ENCODE measurements at regions not wholly inside any gene's neighbourhood (a gene's known extent, or its start where the extent isn't known, plus 50 kb on each side); places are given as distances from the start of the nearest gene placed in this dataset.

DNA sequence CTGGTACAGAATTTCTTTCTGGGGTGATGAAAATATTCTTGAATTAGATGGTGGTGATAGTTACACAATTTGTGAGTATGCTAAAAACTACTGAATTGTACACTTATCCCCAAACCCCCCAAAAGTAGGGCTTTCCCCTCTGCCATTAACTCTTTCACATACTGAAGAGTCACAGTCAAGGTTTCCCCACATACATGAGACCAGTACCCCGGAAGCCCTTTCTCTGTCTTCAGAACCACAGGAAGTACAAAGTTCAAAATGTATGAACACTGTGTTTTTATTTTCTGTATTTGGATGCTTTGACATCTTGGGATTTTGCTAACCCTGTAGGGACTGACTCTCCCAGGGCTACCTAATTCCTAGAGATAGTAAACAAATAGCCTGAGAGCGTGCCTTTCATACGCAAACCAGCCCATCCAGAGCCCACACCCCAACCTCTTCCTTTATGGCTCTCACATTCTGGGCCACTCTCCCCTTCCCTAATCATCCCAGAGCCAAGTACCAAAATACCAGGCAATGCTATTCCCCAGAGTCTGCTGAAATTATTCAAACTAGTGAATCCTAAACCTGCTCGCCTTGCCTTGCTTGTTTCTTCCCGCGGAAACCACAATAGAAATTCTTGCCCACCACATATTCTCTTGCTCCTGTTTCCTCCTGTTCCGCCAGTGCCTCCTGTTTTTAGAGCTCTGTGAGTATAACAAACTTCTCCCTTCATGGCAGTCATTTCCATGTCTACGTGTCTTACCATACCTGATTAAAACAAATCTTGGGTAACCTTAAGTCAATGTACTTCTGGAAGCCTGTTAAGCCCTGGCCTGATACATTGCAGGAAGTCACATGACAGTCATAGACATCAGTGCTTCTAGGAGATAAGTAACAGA is 524.8 kb downstream of the FUT8 start:
- DNase-seq = no peak

DNA sequence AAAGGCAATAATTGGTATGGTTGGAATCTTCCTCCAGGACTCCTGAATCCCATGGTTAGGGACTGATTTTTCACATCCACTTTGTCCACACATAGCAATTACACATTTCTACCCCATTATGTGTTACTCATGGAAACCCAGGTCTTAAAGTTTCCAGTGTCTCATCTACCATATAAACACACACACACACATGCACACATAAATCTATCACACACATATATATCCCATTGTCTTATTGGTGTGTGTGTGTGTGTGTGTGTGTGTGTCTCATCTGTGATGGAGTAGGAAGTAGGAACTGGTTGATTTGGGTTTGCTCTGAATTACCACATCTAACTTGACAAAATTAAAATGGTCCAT is 525.4 kb downstream of the FUT8 start:
- no peak for DNase-seq

- no peak for DNase-seq
Observed at GRCh38 chr14:65938738-65939137, 526.2 kb downstream of the FUT8 start.

DNA sequence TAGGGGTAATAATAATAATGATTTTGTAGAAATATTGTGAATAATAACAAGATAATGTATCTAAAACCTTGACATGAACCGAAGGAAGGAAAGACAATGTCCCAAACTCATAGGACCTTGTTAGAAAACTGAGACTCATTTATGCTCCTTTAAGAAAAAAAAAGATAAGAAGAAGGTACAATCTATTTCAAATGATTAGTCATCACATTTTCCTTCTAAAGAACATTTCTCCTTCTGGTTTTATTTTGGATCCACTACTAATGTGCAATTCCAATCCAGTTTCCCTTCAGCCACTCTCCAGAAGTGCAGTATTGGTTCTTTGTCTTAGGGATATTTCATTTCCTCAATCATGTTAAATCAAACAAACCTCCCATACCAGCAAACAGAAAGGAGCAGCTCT is 526.7 kb downstream of the FUT8 start:
- no peak for DNase-seq

- no peak for DNase-seq
Observed at GRCh38 chr14:65940056-65940735, 527.7 kb downstream of the FUT8 start.

DNA sequence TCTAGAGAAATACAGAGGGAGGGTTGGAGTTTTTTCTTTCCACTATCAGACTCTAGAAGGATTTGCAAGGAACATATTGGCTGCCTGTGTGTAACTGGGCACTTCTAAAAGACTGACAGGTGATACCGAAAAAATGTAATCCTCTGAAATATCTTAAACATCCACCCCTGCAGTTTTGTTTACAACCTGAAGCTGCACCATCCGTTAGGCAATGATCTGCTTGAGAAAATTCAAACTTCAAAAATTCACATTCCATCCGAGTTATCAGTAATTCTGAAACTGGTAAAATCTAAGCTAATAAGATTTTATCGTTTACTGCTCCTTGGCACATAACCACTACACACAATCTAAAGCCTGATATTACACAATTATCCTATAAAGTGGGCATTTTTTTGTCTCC is 528.6 kb downstream of the FUT8 start:
- no peak for DNase-seq

- DNase-seq = no peak
Observed at GRCh38 chr14:65943150-65943549, 530.6 kb downstream of the FUT8 start.

DNA sequence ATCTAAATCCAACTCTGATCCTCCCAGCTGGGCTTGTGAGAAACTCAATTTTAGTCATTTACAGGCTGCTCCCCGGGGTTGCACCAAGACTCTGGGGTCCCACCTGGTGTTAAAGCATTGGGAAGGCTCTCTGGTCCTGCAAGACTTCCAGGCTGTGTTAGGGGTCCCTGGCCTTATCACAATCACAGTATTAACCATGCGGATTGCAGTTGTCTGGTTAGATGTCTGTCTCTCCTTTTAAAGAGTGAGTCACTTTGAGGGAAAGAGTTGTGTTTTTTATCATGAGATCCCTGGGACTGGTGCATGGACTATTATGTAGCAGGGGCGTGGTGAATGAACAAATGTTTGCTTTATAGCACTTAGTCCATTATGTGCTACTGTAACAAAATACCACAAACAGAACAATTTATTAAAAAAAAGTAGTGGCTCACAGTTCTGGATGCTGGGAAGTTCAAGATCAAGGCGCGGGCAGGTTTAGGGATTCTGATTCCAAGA is 531.4 kb downstream of the FUT8 start:
- DNase-seq = no peak

DNA sequence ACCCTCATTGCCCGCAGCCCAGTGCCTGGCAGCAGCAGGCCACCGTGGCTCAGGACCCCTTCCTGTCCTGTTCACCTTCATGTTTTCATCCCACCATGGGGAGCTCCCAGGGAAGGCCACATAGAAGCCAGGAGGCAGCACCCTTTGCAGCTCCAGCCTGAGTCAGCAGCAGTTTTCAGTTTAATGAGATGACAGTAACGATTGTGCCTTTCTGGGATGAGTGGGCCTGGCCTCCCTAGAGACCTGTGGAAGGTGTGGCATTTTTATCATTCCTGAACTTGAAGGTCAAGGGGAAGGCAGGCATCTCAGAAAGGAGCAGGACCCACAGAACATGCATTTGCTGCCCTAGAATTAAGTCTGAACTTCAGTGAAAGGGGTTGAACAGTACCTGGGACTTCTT is 532.8 kb downstream of the FUT8 start:
- no peak for DNase-seq

DNA sequence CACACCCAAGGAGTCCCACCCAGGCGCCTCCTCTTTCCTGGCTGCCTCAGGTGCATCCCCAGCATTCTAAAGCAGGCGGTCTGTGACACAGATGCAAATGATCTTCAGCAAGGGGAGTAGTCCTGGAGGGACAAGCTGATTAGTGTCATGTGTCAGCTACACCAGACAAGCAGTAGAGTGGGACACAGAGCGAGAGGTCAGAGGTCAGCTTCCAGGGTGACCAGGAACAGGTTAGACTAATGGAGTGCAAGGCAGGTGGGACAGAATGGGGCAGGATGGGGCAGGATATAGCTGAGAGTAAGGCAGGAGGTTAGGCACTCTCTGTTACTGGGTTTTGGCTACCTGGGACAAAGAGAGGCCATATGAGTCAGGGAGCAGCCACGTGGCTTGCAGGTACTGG is 534.0 kb downstream of the FUT8 start:
- DNase-seq = no peak

DNA sequence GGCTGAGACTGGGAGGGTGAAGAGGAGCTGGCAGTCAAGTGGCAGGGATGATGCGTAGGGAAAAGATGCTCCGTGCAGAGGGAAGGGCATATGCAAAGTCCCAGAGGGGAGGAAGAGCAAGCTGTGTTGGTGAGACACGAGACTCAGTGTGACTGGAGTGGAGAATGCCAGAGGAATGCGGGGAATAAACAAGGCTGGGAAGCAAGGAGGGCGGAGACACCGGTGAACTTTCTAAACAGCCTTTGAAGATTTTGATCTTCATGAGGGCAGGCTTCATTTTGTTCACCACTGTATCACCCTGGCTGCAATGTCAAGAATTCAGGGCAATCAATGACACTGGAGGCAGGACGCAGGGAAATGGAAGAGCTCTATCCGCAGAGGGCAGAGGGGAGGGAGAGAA is 535.8 kb downstream of the FUT8 start:
- DNase-seq = no peak

DNA sequence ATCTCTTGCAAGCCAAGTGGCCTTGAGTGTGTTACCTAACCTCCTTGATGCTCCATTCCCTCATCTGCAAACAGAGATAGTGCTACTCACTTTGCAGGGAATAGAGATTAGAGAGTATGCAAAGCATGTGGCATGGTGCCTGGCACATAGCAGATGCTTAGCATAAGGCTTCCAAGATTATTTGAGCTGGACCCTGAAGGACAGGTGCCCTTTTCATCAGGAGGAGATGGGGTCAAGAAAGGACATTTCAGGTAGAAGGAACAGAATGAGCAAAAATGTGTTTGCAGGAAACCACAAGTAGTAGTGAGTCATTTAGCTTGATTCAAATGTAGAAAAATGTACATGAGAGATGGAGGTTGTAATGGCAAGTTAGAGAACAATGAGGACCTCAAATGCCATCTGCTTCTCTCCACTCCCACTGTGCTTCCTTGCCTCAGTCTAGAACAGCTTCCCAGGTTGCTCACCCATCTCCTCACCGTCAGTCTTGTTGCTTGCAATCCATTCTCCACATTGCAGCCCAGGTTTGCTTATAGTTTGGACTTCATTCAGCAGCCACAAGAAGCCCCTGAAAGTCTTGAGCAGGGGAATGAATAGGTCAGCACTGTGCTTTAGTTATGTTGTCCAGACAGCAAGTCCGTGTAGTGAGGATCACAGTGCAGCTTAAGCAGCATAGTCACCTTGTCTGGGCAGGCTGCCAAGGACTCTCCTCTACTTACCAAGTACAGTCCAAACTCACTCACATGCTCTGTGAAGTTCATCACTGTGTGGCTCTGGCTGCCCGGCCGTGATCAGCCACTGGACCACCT is 536.3 kb upstream of the CCDC196 start:
- DNase-seq = peak; percentile 74

- DNase-seq = no peak
Observed at GRCh38 chr14:65954942-65955341, 531.2 kb upstream of the CCDC196 start.

DNA sequence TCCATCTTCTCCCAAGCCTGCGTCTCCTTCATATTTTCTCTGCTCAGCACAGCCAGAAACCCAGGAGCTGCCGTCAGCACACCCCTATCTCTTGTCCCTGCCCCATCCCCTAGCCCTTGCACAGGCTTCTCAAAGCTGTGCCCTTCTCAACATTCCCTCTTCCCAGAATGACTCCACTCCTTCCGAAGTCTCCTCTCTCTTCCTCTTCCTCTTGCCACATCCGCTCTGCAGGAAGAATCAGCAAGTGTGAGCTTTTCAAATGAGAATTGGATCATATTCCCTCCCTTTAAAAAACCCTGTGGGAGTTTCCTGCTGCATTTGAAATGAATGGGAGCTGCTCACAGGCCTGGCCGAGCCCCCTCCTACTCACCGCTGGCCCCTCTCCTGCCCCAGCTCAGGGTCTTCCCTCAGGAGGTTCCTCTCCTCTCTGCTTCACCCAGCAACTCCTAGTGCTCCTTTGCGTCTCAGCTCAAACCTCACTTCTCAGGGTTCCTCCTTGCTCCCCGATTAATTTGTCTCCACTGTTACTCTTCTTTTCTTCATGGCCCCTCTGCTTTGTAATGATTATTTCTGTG is 528.5 kb upstream of the CCDC196 start:
- no peak for DNase-seq

DNA sequence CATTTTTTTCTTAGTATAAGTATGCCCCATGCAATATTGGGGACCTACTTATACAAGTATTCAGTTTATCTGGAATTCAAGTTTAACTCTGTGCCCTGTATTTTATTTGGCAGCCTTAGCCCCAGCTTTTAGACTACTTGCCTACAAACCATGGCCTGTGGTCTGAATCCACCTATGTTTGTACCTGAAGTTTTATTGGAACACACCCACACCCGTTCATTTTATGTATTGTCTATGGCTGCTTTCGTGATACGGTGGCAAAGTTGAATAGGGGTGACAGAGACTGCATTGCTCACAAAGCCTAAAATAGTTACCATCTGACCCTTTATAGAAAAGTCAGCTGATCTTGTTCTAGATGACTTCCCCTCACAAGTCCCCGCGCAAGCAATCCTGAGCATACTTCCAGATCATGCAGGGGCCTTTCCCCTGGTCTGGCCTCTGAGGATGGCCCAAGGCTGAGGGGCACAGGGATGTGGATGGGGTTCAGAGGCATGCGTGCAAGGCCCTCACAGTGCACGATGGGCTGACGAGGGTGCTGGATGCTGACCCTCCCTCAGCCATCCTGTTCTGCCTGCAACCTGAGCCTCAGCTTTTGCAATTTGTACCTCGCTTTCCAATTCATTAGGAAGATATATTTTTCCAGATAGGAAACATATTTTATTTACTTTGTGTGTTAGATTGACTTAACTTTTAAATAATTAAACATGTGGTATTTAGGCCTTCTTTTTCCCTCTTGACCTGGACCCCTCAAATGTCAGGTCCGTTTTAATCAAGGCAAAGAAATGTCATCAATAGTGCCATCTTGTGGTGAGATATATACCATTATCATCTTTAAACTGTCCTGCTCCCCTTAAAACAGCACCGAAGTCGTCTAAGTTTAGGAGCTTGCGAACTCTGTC is 527.3 kb upstream of the CCDC196 start:
- no peak for DNase-seq

DNA sequence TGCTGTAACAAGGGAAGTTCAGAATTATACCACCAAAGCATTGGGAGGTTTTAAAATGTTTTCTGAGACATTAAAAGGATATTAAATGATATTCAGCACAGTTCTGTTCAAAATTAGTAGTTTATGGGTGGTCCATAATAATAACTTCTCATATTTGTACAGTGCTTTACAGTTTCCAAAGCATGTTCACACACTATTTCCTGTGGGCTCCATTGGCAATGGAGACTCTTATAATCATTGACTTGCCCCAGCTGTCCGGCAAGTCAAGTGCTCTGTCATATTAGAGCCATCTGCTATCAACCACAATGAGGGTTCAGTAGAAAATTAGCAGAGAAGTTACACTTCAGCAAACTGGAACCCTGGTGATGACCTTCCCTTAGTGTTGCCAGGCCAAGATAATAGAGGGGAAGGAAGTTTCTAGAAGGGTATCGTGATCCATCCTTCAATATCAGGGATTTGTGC is 526.6 kb upstream of the CCDC196 start:
- DNase-seq = no peak

DNA sequence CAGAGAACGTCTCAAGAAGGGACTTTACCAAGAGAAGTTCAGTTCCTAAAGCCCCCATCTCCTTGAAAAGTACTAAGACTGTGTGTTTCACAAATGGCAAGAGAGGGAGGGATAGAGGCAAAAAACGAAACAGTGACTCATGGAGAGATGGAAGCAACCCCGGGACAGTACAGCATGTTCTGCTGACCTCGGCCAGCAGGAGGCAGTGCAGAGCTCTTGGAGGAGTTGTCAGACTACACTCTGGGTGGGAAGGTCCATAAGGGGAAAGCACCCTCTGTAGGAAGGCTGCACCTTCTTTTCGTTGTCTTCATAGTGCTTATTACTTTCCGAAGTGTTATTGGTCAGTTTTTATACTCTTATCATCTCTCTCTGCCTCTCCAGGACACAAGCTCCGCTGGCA is 525.2 kb upstream of the CCDC196 start:
- peak; percentile 90 for DNase-seq

GRCh38 chr14:65962952-65963351 is 523.2 kb upstream of the CCDC196 start:
- no peak for DNase-seq

DNA sequence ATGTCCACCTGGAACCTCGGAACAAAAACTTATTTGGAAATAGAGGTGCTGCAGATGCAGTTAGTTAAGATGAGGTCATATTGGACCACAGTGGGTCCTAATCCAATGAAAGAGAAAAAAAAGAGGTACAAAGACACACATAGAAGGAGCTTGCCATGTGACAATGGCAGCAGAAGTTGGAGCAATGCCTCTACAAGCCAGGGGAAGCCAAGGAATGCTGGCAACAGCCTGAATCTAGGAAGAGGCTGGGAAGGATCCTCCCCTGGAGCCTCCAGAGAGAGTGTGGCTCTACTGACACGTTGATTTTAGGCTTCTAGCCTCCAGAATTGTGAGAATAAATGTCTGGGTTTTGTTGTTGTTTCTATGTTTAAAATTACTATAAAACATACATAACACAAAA is 521.8 kb upstream of the CCDC196 start:
- no peak for DNase-seq

DNA sequence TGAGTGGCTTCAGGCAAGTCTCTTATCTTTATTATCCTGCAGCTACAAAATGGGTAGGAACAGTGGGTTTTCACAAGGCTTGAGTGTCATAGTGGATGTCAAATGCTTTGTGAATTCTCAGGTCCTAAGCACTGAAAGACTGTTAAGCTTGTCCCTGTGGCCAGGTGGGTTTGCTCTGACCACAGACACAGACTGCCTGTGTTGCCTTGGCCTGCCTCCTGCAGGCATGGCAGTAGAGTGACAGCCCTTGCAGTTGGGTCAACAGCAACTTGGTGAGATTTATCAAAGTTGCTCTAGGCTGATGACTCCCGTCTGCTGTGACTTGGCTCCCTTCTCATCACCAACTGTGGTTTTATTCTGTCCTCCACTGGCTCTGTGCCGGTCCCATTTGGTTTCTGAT is 520.0 kb upstream of the CCDC196 start:
- no peak for DNase-seq

GRCh38 chr14:65972346-65972870 is 513.8 kb upstream of the CCDC196 start:
- no peak for DNase-seq

GRCh38 chr14:65972891-65973290 is 513.3 kb upstream of the CCDC196 start:
- DNase-seq = no peak

Measured in activated CD8-positive, alpha-beta memory T cell treated with anti-CD3 and anti-CD28 coated beads for 24 hours (primary cell).